GM10266 (cell line): ENCODE measurements at regions not wholly inside any gene's neighbourhood (a gene's known extent, or its start where the extent isn't known, plus 50 kb on each side); places are given as distances from the start of the nearest gene placed in this dataset.

Experiments used
- DNase-seq: peaks from one replicate; pipeline ENCODE4 v3.0.0; 2012; ENCODE audit errors: extremely low spot score
- TF ChIP-seq, protein P1 (sequence below): IDR thresholded peaks from 2 replicates; pipeline ENCODE4 v1.5.1; 2012; ENCODE audit warnings: mild to moderate bottlenecking, low read depth; ENCODE audit not compliant: control insufficient read depth, insufficient read depth; ENCODE audit errors: missing control alignments

GRCh38 chr3:87900061-87900460 is 158.7 kb downstream of the CGGBP1 start:
- no peak for DNase-seq
- TF ChIP-seq, protein P1, sequence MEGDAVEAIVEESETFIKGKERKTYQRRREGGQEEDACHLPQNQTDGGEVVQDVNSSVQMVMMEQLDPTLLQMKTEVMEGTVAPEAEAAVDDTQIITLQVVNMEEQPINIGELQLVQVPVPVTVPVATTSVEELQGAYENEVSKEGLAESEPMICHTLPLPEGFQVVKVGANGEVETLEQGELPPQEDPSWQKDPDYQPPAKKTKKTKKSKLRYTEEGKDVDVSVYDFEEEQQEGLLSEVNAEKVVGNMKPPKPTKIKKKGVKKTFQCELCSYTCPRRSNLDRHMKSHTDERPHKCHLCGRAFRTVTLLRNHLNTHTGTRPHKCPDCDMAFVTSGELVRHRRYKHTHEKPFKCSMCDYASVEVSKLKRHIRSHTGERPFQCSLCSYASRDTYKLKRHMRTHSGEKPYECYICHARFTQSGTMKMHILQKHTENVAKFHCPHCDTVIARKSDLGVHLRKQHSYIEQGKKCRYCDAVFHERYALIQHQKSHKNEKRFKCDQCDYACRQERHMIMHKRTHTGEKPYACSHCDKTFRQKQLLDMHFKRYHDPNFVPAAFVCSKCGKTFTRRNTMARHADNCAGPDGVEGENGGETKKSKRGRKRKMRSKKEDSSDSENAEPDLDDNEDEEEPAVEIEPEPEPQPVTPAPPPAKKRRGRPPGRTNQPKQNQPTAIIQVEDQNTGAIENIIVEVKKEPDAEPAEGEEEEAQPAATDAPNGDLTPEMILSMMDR = peak; percentile 12

DNA sequence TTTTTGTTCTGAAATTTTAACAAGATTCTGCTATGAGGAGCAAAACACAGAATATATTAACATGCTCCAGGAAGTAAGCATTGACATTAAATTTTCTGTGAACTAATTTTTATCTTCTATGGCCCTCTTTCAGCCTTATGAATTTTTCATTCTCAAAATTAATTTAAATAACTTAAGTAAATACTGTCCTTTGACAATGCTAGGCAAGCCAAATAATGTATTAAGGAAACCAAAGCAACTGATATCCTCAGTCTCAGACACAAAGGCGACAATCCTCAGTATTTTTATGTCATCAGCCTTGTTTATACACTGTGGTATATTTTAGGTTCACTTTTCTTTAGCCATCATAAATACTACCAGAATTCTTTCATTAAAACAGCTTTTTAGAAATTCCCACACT is 159.8 kb downstream of the CGGBP1 start:
- TF ChIP-seq, protein P1 = no peak
- no peak for DNase-seq

DNA sequence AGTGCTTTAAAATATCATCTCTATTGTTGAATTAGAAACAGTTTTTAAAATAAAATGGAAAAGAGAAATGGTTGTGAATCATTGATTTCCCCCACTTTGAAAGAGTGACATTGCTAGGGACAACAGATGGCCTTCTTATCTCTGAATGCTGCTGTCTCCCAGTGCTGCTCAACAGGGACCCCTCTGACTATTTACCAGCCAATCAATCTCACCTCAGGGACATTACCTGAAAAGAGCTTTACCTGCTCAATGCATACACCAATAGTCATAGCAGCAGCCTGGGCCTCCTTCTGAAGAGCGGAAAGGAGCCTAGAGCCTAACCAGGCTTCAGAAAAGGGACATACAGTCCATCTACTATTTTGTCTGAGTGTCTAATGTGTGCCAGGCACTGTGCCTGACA is 162.8 kb downstream of the CGGBP1 start:
- DNase-seq = no peak
- TF ChIP-seq, protein P1 = no peak

GRCh38 chr3:87873136-87873535 is 185.7 kb downstream of the CGGBP1 start:
- DNase-seq = no peak
- TF ChIP-seq, protein P1 = no peak

- TF ChIP-seq, protein P1 = no peak
- no peak for DNase-seq
Measured at GRCh38 chr3:87867001-87867400, 191.8 kb downstream of the CGGBP1 start.

DNA sequence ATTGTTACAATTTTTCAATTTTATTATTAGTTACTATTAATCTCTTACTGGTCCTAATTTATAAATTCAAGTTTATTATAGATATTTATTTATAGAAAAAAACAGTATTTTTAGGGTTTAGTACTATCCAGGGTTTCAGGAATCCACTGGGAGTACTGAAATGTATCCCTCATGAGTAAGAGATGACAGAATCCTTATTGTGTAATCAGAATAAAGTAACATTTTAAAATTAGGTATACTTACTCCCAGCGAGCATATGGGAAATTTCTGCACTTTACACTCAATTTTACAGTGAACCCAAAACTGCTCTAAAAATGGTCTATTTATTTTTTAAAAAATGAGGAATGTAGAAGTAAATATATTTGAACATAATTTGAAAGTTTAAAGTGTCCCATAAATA is 202.7 kb downstream of the CGGBP1 start:
- no peak for DNase-seq

DNA sequence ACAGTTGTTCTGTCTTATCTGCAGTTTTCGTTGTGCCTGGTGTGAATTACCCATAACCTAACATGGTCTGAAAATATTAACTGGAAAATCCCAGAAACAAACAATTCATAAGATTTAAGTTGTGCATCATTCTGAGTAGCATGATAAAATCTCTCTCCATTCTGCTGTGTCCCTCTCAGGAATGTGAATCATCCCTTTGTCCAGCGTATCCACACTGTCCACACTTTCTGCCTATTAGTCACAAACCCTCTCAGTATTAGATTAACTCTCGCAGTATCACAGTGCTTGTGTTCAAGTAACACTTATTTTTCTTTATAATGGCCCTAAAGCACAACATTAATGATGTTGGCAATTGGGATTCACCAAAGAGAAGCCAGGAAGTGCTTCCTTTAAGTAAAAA is 203.2 kb downstream of the CGGBP1 start:
- TF ChIP-seq, protein P1 = no peak
- no peak for DNase-seq

More for the DNA sequence above, 202.7 kb downstream of the CGGBP1 start:
- TF ChIP-seq, protein P1 = no peak
